LoVo (cell line): ENCODE measurements at regions not wholly inside any gene's neighbourhood (a gene's known extent, or its start where the extent isn't known, plus 50 kb on each side); places are given as distances from the start of the nearest gene placed in this dataset.
"Not testable (repeated sequence)": the region's sequence is repeated elsewhere in the genome, so short reads cannot be mapped to it uniquely, and the experiment has no call there.

Experiments used
- DNase-seq: peaks from one replicate; pipeline ENCODE4 v3.0.0-alpha.2; 2016; ENCODE audit warnings: low spot score

DNA sequence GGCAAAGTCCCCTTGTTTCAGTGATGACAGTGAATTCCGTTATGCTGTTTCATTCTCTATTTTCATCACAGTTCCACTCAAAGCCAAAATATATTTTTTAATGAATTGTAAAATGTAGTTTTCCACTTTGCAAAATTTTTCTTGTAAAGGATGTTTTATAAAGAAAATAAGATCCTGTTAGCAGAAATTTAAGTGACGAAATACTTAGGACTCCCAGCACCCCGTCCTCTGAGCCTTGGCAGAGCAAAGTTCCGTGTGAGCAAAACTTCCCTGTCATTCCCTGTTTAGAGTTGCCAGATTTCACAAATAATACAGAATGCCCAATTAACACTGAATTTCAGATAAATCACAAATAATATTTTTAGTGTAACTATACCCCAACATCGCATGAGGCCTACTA is 81.0 kb upstream of the RBPJ start:
- DNase-seq, result no peak

DNA sequence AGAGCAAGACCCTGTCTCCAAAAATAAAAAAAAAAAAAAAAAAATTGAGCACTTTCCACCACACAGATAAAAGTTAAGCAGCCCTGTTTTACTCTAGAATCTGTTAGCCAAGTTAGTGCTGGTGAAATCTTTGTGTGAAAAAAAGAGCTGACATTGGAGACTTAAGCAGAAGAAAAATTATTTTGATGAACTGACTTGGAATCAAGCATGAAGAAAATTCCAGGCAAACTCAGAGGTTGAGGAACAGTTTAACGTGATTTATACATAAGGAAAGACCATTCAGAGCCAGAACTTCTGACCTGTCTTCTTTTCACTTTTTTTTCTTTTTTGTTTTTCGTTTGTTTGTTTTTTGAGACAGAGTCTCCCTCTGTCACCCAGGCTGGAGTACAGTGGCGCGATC is 79.6 kb upstream of the RBPJ start:
- DNase-seq, result no peak

DNA sequence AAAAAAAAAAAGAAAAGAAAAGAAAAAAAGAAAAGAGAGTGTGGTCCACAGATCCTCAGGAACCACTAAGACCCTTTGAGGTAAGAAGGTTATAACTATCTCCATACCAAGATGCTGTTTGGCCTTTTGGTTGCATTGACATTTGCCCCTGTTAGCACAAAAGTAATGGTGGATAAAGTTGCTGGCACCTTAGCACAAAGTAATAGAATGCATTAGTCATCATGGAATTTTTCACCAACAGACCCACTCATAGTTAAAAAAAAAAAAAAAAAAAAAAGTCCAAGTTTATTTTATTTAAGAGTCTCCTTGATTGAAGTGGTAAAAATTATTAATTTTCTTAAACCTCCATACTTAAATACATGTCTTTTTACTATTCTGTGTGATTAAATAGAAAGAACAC is 78.4 kb upstream of the RBPJ start:
- DNase-seq, result peak; percentile 11

DNA sequence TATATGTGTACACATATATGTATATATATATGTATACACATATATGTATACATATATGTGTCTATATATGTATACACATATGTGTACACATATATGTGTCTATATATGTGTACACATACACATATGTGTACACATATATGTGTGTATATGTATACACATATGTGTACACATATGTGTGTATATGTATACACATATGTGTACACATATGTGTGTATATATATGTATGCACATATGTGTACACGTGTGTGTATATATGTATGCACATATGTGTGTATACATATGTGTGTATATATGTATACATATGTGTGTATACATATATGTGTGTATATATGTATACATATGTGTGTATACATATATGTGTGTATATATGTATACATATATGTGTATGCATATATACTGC is 76.7 kb upstream of the RBPJ start:
- DNase-seq, result not testable (repeated sequence)

DNA sequence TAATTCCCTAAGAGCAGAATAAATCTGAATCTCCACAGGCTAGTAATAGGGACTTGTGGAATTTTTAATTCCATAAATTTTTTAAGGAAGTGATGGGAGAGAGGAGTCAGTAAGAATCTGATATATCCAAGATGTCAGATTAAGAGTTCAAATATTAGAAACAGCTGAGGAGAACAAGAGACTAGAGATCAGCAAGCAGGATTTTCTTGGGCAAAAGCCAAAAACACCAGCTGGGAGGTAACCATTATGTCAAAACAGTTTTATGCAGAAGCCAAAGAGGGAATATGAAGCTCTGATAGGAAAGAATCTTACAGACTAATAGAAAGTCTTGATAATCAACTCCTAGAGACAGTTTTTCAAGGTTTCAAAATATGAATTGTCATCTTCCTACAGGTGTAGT is 72.2 kb upstream of the RBPJ start:
- DNase-seq, result no peak

DNA sequence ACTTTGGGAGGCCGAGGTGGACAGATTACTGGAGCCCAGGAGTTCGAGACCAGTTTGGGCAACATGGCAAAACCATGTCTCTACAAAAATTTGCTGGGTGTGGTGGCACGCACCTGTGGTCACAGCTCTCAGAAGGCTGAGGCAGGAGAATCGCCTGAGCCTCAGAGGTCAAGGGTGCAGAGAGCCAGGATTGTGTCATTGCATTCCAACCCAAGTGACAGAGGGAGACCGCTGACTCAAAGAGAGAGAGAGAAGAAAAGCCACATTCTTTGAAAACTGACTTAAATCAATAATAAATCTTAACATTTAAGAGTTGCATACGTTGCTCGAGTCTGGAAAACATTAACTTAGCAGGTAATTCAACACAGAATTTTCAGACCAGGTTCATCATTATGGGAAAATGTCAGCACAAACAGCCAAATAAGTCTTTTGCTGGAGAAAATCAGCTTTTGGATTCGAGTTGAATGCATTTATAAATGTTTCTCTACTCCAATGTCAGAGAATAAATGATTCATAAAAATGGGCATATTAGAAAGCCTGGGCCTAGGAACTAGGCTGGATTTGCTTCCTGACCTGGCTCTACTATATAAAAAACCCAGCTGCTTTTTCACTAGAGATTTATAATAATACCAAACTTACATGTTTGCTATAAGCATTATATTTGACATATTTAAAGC is 68.3 kb upstream of the RBPJ start:
- DNase-seq, result peak; percentile 38

DNA sequence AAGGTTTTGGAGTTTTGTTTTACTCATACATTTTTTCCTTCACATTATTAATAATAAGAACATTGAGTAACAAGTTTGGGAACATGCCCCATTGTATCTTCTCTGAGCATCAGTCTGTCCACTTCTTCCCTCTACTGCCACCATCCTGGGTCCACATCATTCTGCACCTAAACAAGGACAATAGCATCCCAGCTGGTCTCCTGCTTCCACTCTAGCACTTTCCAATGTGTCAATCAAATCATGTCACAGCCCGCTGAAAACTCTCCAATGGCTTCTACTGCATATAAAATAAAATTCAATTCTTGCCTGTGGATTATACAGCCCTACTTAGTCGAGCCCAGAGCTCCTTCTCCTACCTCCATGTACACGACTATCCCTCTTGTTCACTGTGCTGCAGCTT is 66.8 kb upstream of the RBPJ start:
- DNase-seq, result no peak

DNA sequence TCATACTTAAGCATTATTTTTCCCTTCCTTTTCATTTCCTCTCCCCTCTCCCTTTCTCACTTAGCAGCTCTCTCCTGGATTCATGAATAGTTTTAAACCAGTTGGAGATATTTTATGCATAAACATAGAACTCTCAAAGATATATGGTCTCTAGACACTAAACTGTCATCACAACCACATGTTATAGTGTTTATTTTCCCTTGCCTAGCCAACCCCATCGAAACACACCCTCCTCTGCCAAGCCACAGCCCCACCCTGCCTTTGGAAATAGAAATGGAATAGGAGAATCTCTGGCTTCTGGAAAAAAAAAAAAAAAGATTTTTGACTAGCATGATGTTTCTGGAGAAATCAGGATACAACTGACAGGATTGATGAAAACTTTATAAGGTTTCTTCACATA is 64.8 kb upstream of the RBPJ start:
- no peak for DNase-seq

DNA sequence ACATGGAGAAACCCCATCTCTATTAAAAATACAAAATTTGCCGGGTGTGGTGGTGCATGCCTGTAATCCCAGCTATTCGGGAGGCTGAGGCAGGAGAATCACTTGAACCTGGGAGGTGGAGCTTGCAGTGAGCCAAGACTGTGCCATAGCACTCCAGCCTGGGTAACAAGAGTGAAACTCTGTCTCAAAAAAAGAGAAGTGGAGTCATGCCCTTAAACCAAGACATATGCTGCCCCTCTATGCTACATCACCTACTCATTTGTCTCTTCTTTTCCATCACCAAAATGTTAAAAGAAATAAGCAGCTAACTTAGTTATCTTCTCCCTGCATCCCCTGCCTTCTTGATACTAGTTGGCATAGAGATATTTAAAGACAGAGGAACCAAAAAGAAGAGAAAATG is 63.4 kb upstream of the RBPJ start:
- not testable (repeated sequence) for DNase-seq

DNA sequence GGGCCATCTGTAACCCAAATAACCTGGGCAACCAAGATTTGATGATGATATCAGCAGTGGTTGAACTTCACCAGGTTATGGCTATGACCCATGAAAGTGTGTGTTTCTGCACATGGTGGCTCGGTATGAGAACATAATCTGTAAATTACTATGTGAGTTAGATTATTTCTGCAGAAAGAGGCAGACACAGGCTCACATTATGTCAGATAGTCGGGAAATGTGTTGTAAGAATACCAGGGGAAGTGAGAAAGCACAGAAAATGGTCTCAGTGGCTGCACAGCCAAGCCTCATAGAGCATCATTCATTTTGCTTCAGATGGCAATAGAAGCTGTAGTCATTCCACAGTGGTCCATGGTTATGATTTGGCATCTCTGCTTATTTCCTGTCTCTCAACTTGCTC is 63.0 kb upstream of the RBPJ start:
- no peak for DNase-seq

DNA sequence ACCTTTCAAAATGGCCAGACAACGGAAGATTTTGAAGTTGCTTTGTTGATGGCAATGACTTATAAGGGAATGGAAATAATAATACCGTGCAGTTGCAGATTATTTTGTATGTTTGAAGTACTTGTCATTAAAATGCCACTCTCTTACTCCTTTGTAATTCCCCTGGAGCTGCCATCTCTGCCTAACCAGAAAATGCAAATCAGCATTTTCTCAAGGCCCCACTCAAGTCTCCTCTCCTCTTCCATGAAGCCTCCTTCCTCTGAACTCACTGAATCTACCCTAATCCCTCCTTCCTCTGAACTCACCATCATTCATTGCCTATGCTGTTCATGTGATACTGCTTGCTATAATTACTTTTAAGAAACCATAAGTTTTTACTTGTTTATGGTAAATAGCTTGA is 60.2 kb upstream of the RBPJ start:
- DNase-seq, result no peak

DNA sequence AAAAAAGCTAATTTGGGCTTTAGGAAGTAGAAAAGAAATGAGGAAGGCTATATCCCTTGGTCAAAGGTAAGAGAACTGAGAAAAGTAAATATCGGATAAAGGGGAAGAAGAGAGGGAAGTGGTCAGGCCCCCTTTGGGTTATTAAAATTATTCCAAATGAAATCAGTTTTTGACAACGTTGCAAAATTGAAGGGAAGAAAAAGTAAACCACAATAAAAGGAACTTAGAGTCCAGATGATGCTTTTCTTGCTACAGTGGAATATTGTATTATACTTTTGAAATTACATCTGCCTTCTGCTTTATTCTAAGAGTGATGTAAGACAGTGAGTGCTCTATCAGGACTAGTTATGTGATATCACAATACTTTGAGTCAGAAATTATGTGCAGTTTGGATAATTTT is 59.4 kb upstream of the RBPJ start:
- no peak for DNase-seq

DNA sequence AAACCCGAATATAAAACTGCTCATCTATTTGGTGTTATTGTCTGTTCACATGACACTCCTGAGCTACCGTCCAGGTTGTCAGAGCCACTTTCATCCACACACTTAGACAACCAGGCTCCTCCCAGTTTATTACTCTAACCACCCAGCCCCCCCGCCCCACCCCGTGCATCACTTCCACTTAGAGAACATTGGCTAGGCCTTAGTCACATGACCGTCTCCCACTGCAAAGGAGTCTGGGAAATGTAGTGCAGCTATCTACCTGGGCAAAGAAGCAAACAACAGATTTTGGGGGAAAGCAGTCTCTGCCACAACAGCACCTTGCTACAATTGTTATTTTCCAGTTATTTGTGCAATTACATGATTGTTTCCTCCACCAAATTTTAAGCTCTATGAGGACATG is 57.6 kb upstream of the RBPJ start:
- peak; percentile 22 for DNase-seq

DNA sequence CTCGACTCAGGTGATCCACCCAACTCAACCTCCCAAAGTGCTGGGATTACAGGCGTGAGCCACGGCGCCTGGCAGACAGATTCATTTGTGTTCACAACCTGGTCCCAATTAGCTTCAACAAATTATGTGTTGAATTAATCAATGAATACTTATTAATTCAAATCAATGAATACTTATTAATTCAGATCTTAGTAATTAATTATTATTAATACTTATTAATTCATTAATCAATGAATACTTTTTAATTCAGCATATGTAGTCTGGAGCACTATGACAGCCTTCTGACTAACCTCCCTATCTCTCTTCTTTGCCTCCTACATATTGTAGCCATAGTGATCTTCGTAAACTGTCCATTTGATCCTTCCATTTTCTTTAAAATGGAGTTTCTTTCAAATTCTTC is 56.7 kb upstream of the RBPJ start:
- DNase-seq, result no peak

DNA sequence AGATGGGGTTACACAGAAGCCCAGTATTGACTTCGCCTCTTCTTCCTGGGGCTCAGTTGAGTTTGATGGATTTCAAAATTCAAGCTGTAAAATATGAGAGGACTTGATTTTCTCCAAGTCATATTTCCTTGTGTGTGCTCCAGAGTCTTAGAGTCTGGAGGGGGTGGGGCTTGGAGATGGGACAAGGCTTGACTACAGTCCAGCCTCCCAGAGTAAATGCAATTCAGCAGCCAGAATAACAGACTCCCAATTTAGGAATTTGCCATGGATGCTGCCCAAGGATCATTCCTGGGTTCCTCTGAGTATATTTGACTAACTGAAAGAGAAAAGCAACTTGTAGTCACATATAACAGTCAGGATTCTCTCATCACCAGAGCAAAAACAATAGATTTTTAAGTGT is 53.7 kb upstream of the RBPJ start:
- no peak for DNase-seq

DNA sequence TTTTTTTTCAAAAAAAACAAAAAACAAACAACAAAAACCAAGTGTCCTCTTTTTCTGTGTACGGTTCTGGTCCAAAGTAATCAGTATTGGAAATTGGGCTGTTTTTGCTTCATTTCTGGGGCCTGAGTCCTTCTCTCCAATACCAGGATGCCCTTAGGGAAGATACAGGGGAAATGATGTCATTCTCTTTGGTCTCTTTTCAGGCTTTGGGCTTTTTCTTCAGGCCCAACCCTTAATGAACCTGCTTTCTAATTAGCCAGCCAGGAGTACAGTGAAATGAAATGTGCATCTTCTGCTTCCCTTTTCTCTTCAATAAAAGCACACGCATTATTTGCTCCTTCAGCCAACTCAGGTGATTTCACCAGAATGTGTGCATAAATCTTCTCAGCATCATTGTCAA is 52.6 kb upstream of the RBPJ start:
- DNase-seq, result no peak

DNA sequence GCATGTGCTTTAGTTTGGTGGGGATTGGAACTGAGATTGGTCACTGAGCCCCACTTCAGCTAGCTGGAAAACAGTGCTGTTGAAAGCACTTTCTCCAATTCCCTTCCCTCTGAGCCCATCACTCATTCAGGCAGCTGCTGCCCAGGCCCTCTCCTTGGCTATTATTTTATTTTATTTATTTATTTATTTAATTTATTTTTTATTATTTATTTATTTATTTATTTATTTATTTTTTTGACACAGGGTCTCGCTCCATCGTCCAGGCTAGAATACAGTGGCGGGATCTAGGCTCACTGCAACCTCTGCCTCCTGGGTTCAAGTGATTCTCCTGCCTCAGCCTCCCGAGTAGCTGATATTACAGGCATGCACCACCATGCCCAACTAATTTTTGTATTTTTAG is 51.8 kb upstream of the RBPJ start:
- no peak for DNase-seq
